ENCODE measurements at regions not wholly inside any gene's neighbourhood (a gene's known extent, or its start where the extent isn't known, plus 50 kb on each side); places are given as distances from the start of the nearest gene placed in this dataset.

- TF ChIP-seq CTCF (IDR thresholded peaks at IDR 0.05; ENCODE audit: low read depth, low read length): no peak
- no peak for TF ChIP-seq MAX (IDR thresholded peaks at IDR 0.05; ENCODE audit: low read depth, low read length)
Observed at GRCh38 chr12:27871946-27872345, 91.9 kb upstream of the MANSC4 start.

Measured in NB4 (cell line).